ENCODE measurements at regions not wholly inside any gene's neighbourhood (a gene's known extent, or its start where the extent isn't known, plus 50 kb on each side); places are given as distances from the start of the nearest gene placed in this dataset.
A peak's percentile ranks its signal among the peaks of the same experiment; 100 is the strongest.

DNA sequence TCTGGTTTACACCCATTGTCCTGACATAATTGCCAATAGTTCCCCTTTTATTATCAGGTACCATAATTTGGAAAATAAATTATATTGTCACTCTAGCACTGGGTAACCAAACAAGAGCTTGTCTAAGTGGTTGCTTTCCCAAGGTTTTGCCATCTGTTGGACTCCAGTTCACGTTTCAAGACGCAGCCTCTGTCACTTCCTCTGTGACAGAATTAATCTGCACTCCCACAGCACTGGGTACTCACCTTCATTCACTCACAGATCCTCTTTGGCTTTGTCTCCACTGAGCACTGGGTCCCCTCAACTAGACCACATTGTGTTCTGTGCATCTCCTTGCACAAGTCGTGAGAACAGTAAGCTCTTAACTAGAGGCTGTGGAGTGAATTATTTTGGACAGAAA, 123.6 kb upstream of the JUN start:
- Histone ChIP-seq H3K9ac (ENCODE audit: control insufficient read depth, extremely low read depth, insufficient read depth, low read length) (no peak overlapping the region), H3K27me3 (ENCODE audit: control insufficient read depth, extremely low read depth, insufficient read depth, low read length) (no peaks in the 10 kb centered on the region), H3K9me3 (ENCODE audit: control insufficient read depth, low read depth, low read length) (no peaks in the 10 kb centered on the region), H3K4me1 (ENCODE audit: control insufficient read depth, extremely low read depth, insufficient read depth, low read length) (peaks cover 26% of the 10 kb centered on the region), H3K36me3 (ENCODE audit: control insufficient read depth in 2 of 2, extremely low read depth in 1 of 2, insufficient read depth in 2 of 2, low read length in 2 of 2) (no peaks in the 10 kb centered on the region), H3K9me1 (ENCODE audit: control insufficient read depth, extremely low read depth, insufficient read depth, low read length) (no peaks in the 10 kb centered on the region), H3K4me2 (ENCODE audit: control insufficient read depth, extremely low read depth, insufficient read depth, low read depth, low read length) (no peak overlapping the region), H4K20me1 (ENCODE audit: control insufficient read depth, extremely low read depth, insufficient read depth, low read length) (no peaks in the 10 kb centered on the region), H3K79me2 (ENCODE audit: control insufficient read depth, insufficient read depth, low read length) (no peaks in the 10 kb centered on the region), H3K4me3 (ENCODE audit: control insufficient read depth in 2 of 3, extremely low read depth in 1 of 3, insufficient read depth in 2 of 3, low read depth in 1 of 3, low read length in 3 of 3) (no peak overlapping the region), H3K27ac (ENCODE audit: control insufficient read depth, insufficient read depth, low read length) (no peak overlapping the region), H2AFZ (ENCODE audit: control insufficient read depth, low read length) (no peak overlapping the region)
- FAIRE-seq: no peak
- no peak for DNase-seq (ENCODE audit: low read depth, low spot score)
- no peak for TF ChIP-seq EZH2 (IDR thresholded peaks at IDR 0.05; ENCODE audit: low read length)
- TF ChIP-seq, protein P1, sequence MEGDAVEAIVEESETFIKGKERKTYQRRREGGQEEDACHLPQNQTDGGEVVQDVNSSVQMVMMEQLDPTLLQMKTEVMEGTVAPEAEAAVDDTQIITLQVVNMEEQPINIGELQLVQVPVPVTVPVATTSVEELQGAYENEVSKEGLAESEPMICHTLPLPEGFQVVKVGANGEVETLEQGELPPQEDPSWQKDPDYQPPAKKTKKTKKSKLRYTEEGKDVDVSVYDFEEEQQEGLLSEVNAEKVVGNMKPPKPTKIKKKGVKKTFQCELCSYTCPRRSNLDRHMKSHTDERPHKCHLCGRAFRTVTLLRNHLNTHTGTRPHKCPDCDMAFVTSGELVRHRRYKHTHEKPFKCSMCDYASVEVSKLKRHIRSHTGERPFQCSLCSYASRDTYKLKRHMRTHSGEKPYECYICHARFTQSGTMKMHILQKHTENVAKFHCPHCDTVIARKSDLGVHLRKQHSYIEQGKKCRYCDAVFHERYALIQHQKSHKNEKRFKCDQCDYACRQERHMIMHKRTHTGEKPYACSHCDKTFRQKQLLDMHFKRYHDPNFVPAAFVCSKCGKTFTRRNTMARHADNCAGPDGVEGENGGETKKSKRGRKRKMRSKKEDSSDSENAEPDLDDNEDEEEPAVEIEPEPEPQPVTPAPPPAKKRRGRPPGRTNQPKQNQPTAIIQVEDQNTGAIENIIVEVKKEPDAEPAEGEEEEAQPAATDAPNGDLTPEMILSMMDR (optimal IDR thresholded peaks at IDR 0.05 in 1 of 3, IDR thresholded peaks at IDR 0.05 in 1 of 3, conservative IDR thresholded peaks at IDR 0.05 in 1 of 3; ENCODE audit: extremely low read depth in 1 of 3, insufficient read depth in 2 of 3, low read length in 3 of 3): no peak
- dilution Hi-C loops (cut with MboI; ENCODE audit: extremely low pct_ligation_motif_present, low sequenced_read_pairs): no loop called here

GRCh38 chr1:58908561-58909560, 125.0 kb upstream of the JUN start:
- Histone ChIP-seq H3K27ac (ENCODE audit: control insufficient read depth, insufficient read depth, low read length) (no peak overlapping the region), H3K9me3 (ENCODE audit: control insufficient read depth, low read depth, low read length) (no peaks in the 10 kb centered on the region), H3K9me1 (ENCODE audit: control insufficient read depth, extremely low read depth, insufficient read depth, low read length) (no peaks in the 10 kb centered on the region), H2AFZ (ENCODE audit: control insufficient read depth, low read length) (no peak overlapping the region), H4K20me1 (ENCODE audit: control insufficient read depth, extremely low read depth, insufficient read depth, low read length) (no peaks in the 10 kb centered on the region), H3K79me2 (ENCODE audit: control insufficient read depth, insufficient read depth, low read length) (no peaks in the 10 kb centered on the region), H3K4me2 (ENCODE audit: control insufficient read depth, extremely low read depth, insufficient read depth, low read depth, low read length) (peak overlapping the region; percentile 17), H3K36me3 (ENCODE audit: control insufficient read depth in 2 of 2, extremely low read depth in 1 of 2, insufficient read depth in 2 of 2, low read length in 2 of 2) (no peaks in the 10 kb centered on the region), H3K4me3 (ENCODE audit: control insufficient read depth in 2 of 3, extremely low read depth in 1 of 3, insufficient read depth in 2 of 3, low read depth in 1 of 3, low read length in 3 of 3) (no peak overlapping the region), H3K9ac (ENCODE audit: control insufficient read depth, extremely low read depth, insufficient read depth, low read length) (no peak overlapping the region), H3K4me1 (ENCODE audit: control insufficient read depth, extremely low read depth, insufficient read depth, low read length) (peaks cover 22% of the 10 kb centered on the region), H3K27me3 (ENCODE audit: control insufficient read depth, extremely low read depth, insufficient read depth, low read length) (no peaks in the 10 kb centered on the region)
- dilution Hi-C loops (cut with MboI; ENCODE audit: extremely low pct_ligation_motif_present, low sequenced_read_pairs): no loop called here
- FAIRE-seq (peak; percentile 56), DNase-seq (ENCODE audit: low read depth, low spot score) (peak; percentile 56)
- TF ChIP-seq, protein P1 (optimal IDR thresholded peaks at IDR 0.05 in 1 of 3, IDR thresholded peaks at IDR 0.05 in 1 of 3, conservative IDR thresholded peaks at IDR 0.05 in 1 of 3; ENCODE audit: extremely low read depth in 1 of 3, insufficient read depth in 2 of 3, low read length in 3 of 3): no peak
- TF ChIP-seq EZH2 (IDR thresholded peaks at IDR 0.05; ENCODE audit: low read length): no peak
